ENCODE measurements at regions not wholly inside any gene's neighbourhood (a gene's known extent, or its start where the extent isn't known, plus 50 kb on each side); places are given as distances from the start of the nearest gene placed in this dataset.

DNA sequence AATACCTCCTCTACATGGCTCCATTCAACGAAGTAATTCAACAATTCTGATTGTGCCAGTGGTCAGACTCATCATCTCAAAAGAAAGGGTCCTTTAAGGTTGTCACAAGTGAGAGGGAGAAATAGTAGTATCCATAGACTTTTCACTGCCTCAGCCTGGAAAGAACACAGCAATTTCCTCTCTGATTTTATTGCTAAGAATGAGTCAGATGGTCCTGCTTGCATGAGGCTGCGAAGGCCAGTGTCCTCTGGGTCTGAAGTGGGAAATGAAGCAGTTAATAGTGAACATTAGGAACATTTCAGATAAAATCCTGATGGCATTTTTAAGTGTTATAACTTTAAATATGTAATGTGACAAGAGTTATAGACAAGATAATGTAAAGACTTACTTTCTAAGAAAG lies 979.0 kb downstream of the EFNA5 start:
- H3K9me3 ChIP-seq = no peaks in the 10 kb centered on the region
- no peak overlapping the region for H3K4me3 ChIP-seq
- TF ChIP-seq POLR2AphosphoS5 (IDR thresholded peaks at IDR 0.05) (no peak), POLR2A (IDR thresholded peaks at IDR 0.05) (no peak)
- TF ChIP-seq, protein P1, sequence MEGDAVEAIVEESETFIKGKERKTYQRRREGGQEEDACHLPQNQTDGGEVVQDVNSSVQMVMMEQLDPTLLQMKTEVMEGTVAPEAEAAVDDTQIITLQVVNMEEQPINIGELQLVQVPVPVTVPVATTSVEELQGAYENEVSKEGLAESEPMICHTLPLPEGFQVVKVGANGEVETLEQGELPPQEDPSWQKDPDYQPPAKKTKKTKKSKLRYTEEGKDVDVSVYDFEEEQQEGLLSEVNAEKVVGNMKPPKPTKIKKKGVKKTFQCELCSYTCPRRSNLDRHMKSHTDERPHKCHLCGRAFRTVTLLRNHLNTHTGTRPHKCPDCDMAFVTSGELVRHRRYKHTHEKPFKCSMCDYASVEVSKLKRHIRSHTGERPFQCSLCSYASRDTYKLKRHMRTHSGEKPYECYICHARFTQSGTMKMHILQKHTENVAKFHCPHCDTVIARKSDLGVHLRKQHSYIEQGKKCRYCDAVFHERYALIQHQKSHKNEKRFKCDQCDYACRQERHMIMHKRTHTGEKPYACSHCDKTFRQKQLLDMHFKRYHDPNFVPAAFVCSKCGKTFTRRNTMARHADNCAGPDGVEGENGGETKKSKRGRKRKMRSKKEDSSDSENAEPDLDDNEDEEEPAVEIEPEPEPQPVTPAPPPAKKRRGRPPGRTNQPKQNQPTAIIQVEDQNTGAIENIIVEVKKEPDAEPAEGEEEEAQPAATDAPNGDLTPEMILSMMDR (IDR thresholded peaks at IDR 0.05) = no peak
- no peak for DNase-seq (ENCODE audit: low spot score)
- H3K36me3 ChIP-seq = no peaks in the 10 kb centered on the region
- 89% methylated on average over 2 of the region's 2 CpGs for WGBS
- H3K27me3 ChIP-seq (replicated peaks; ENCODE audit: insufficient read depth) = no peaks in the 10 kb centered on the region
- intact Hi-C loops (cut with DNase I) = no loop called here
- no peak overlapping the region for H3K27ac ChIP-seq
- no peaks in the 10 kb centered on the region for H3K4me1 ChIP-seq (replicated peaks)

DNA sequence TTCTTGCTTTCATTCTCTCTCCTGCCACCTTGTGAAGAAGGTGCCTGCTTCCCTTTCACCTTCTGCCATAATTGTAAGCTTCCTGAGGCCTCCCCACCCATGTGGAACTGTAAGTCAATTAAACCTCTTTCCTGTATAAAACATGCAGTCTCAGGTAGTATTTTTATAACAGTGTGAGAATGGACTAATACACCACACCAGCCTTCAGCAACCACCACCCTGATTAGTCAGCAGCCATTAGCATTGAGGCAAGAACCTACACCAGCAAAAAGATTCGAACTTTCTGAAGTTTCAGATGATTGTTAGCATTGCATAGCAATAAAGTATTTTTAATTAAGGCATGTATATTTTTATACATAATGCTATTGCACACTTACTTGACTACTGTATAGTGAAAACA lies 980.2 kb downstream of the EFNA5 start:
- no peaks in the 10 kb centered on the region for H3K36me3 ChIP-seq
- no peaks in the 10 kb centered on the region for H3K4me1 ChIP-seq (replicated peaks)
- DNase-seq (ENCODE audit: low spot score) = no peak
- H3K9me3 ChIP-seq = no peaks in the 10 kb centered on the region
- WGBS = 96% methylated on average over 1 of the region's 1 CpG
- TF ChIP-seq, protein P1 (IDR thresholded peaks at IDR 0.05) = no peak
- TF ChIP-seq POLR2A (IDR thresholded peaks at IDR 0.05) = no peak
- no peak for TF ChIP-seq POLR2AphosphoS5 (IDR thresholded peaks at IDR 0.05)
- no peaks in the 10 kb centered on the region for H3K27me3 ChIP-seq (replicated peaks; ENCODE audit: insufficient read depth)
- H3K27ac ChIP-seq = no peak overlapping the region
- H3K4me3 ChIP-seq = no peak overlapping the region
- intact Hi-C loops (cut with DNase I) = no loop called here

DNA sequence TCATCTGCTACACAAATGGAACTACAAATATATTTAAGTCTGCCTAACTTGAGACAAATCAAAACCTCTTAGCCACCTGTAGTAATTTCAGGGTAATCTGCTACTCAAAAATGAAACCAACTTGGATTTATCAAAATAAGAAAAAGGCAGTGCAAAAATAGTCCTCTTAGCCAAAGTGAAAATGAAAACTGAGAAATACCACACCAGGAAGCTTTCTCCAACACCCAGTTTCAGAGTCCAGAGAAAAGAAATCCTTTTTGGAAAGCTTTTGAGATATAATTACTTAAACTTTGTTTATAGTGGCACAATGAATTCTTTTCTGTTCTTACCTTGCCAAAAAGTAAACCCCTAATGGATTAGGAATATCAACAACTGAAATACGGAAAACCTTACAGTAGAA lies 990.4 kb downstream of the EFNA5 start:
- intact Hi-C loops (cut with DNase I) = no loop called here
- Histone ChIP-seq H3K36me3 (no peaks in the 10 kb centered on the region), H3K4me3 (no peak overlapping the region), H3K4me1 (replicated peaks) (no peaks in the 10 kb centered on the region), H3K9me3 (no peaks in the 10 kb centered on the region), H3K27ac (no peak overlapping the region), H3K27me3 (replicated peaks; ENCODE audit: insufficient read depth) (no peaks in the 10 kb centered on the region)
- DNase-seq (ENCODE audit: low spot score) = no peak
- TF ChIP-seq POLR2A (IDR thresholded peaks at IDR 0.05) = no peak
- TF ChIP-seq, protein P1 (IDR thresholded peaks at IDR 0.05) = no peak
- no peak for TF ChIP-seq POLR2AphosphoS5 (IDR thresholded peaks at IDR 0.05)
- 7% methylated on average over 1 of the region's 1 CpG for WGBS

DNA sequence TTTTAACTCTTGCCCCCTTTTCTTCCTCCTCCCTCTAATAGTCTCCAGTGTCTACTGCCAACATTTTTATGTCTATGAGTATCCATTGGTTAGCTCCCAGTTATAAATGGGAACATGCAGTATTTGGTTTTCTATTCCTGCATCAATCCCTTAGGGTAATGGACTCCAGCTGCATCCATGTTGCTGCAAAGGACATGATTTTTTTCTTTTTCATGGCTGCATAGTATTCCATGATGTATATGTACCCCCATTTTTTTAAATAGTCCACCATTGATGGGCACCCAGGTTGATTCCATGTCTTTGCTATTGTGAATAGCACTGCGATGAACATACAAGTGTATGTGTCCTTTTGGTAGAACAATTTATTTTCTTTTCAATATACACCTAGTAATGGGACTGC lies 993.7 kb downstream of the EFNA5 start:
- TF ChIP-seq POLR2AphosphoS5 (IDR thresholded peaks at IDR 0.05) = no peak
- TF ChIP-seq, protein P1 (IDR thresholded peaks at IDR 0.05) = no peak
- TF ChIP-seq POLR2A (IDR thresholded peaks at IDR 0.05) = no peak
- 96% methylated on average over 1 of the region's 1 CpG for WGBS
- intact Hi-C loops (cut with DNase I) = no loop called here
- DNase-seq (ENCODE audit: low spot score) = no peak
- no peaks in the 10 kb centered on the region for H3K27me3 ChIP-seq (replicated peaks; ENCODE audit: insufficient read depth)
- H3K4me3 ChIP-seq = no peak overlapping the region
- no peaks in the 10 kb centered on the region for H3K4me1 ChIP-seq (replicated peaks)
- H3K27ac ChIP-seq = no peak overlapping the region
- H3K9me3 ChIP-seq = no peaks in the 10 kb centered on the region
- H3K36me3 ChIP-seq = no peaks in the 10 kb centered on the region

DNA sequence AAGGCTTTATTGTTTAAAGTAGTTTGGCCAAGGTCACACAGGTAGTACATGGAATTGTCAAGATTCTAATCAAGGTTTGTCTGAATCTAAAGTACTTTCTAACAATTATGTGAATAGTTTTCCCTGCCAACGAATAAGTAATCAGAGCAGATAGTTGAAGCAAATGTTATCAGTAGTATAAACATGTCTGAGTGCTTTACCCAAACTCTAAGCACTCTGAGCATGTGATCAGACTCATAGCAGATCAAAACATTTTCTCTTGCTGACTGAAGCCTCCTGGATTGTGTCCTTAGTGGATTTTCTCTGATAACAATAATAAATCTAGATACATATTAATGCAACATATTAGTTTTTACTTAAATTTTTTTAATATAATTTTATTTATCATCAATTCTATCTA lies 995.0 kb downstream of the EFNA5 start:
- Histone ChIP-seq H3K4me1 (replicated peaks) (no peaks in the 10 kb centered on the region), H3K27me3 (replicated peaks; ENCODE audit: insufficient read depth) (no peaks in the 10 kb centered on the region), H3K9me3 (no peaks in the 10 kb centered on the region), H3K36me3 (no peaks in the 10 kb centered on the region), H3K4me3 (no peak overlapping the region), H3K27ac (no peak overlapping the region)
- no peak for DNase-seq (ENCODE audit: low spot score)
- TF ChIP-seq POLR2A (IDR thresholded peaks at IDR 0.05) (no peak), POLR2AphosphoS5 (IDR thresholded peaks at IDR 0.05) (no peak)
- TF ChIP-seq, protein P1 (IDR thresholded peaks at IDR 0.05) = no peak
- intact Hi-C loops (cut with DNase I) = no loop called here
- 20% methylated on average over 1 of the region's 1 CpG for WGBS
